Stimulated activated memory B cell treated with anti-CD40 and anti-IgM and Interleukin-4, amounts not matched to agents 10 μg/mL and 1 μg/mL and 100 μg/mL, for 72 hours (primary cell): ENCODE measurements at regions not wholly inside any gene's neighbourhood (a gene's known extent, or its start where the extent isn't known, plus 50 kb on each side); places are given as distances from the start of the nearest gene placed in this dataset.

ENCODE experiments used
- ATAC-seq: fragments of 150-1000 bp; cut with Tn5 transposase; 2 replicates; pipeline ENCODE4 v1.10.0; 2021
- H3K27ac Mint-ChIP-seq: one replicate; pipeline ENCODE4 v1.8.0; 2022; ENCODE audit warnings: mild to moderate bottlenecking, mixed read lengths
- H3K27me3 Mint-ChIP-seq: one replicate; pipeline ENCODE4 v1.8.0; 2022; ENCODE audit warnings: mixed read lengths
- H3K36me3 Mint-ChIP-seq: one replicate; pipeline ENCODE4 v1.8.0; 2022; ENCODE audit warnings: mixed read lengths
- H3K4me1 Mint-ChIP-seq: one replicate; pipeline ENCODE4 v1.8.0; 2022; ENCODE audit warnings: mixed read lengths
- H3K4me3 Mint-ChIP-seq: one replicate; pipeline ENCODE4 v1.8.0; 2022; ENCODE audit warnings: mild to moderate bottlenecking, moderate library complexity, mixed read lengths
- H3K9me3 Mint-ChIP-seq: one replicate; pipeline ENCODE4 v1.8.0; 2022; ENCODE audit warnings: mixed read lengths

- H3K27ac Mint-ChIP-seq = no peak overlapping the region
- peaks cover 3% of the 10 kb centered on the region for H3K9me3 Mint-ChIP-seq
- H3K27me3 Mint-ChIP-seq = no peaks in the 10 kb centered on the region
- H3K36me3 Mint-ChIP-seq = no peaks in the 10 kb centered on the region
- H3K4me1 Mint-ChIP-seq = no peaks in the 10 kb centered on the region
- no peak overlapping the region for H3K4me3 Mint-ChIP-seq
- no peak for ATAC-seq
Measured at GRCh38 chr16:26649381-26650045, 417.2 kb upstream of the C16orf82 start.

- Mint-ChIP-seq H3K27ac (no peak overlapping the region), H3K4me1 (no peaks in the 10 kb centered on the region), H3K4me3 (no peak overlapping the region), H3K9me3 (peaks cover 6% of the 10 kb centered on the region), H3K36me3 (no peaks in the 10 kb centered on the region), H3K27me3 (no peaks in the 10 kb centered on the region)
- no peak for ATAC-seq
Measured at GRCh38 chr16:26651464-26651863, 415.3 kb upstream of the C16orf82 start.

- ATAC-seq = no peak
- no peak overlapping the region for H3K4me3 Mint-ChIP-seq
- no peak overlapping the region for H3K27ac Mint-ChIP-seq
- no peaks in the 10 kb centered on the region for H3K36me3 Mint-ChIP-seq
- peaks cover 9% of the 10 kb centered on the region for H3K9me3 Mint-ChIP-seq
- H3K4me1 Mint-ChIP-seq = no peaks in the 10 kb centered on the region
- H3K27me3 Mint-ChIP-seq = no peaks in the 10 kb centered on the region
Measured at GRCh38 chr16:26651884-26652283, 414.8 kb upstream of the C16orf82 start.

- Mint-ChIP-seq H3K36me3 (no peaks in the 10 kb centered on the region), H3K4me1 (no peaks in the 10 kb centered on the region), H3K27ac (no peak overlapping the region), H3K9me3 (peaks cover 9% of the 10 kb centered on the region), H3K27me3 (peaks cover 6% of the 10 kb centered on the region), H3K4me3 (no peak overlapping the region)
- ATAC-seq = no peak
Measured at GRCh38 chr16:26658486-26658885, 408.2 kb upstream of the C16orf82 start.

DNA sequence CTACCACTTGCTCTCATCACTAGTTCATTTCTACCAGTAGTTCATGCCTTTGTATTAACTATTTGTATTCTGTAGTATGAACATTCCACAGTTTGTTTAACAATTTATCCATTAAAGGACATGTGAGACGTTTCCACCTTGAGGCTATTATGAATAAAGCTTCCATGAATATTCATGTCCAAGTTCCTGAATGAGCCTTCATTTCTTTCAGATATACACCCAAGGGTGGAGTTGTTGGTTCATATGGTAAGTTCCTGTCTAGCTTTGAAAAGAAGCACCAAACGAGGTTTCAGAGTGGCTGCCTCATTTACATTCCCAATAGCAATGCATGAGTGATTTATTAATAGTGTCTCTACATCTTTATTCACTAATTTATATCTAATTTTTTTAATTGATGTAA is 407.8 kb upstream of the C16orf82 start:
- no peak for ATAC-seq
- Mint-ChIP-seq H3K4me3 (no peak overlapping the region), H3K36me3 (no peaks in the 10 kb centered on the region), H3K4me1 (no peaks in the 10 kb centered on the region), H3K9me3 (peaks cover 9% of the 10 kb centered on the region), H3K27ac (no peak overlapping the region), H3K27me3 (peaks cover 10% of the 10 kb centered on the region)

DNA sequence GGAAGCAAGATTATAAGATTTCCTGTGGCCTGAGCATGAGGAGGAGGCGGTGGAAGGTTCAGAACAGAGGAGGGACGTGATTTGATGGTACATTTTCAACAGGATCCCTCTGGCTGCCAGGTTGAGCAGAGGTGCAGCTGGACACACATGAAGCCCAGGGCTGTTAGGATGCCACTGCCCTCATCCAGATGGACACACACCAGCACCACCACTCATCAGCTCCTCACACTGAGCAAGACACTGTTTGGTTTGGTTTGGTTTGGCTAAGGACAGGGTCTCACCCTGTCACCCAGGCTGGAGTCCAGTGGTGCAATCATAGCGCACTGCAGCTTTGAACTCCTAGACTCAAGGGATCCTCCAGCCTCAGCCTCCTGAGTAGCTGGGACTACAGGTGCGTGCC is 402.6 kb upstream of the C16orf82 start:
- ATAC-seq = no peak
- H3K9me3 Mint-ChIP-seq = peaks cover 2% of the 10 kb centered on the region
- no peak overlapping the region for H3K4me3 Mint-ChIP-seq
- H3K27ac Mint-ChIP-seq = no peak overlapping the region
- H3K36me3 Mint-ChIP-seq = no peaks in the 10 kb centered on the region
- H3K4me1 Mint-ChIP-seq = no peaks in the 10 kb centered on the region
- H3K27me3 Mint-ChIP-seq = peaks cover 13% of the 10 kb centered on the region

DNA sequence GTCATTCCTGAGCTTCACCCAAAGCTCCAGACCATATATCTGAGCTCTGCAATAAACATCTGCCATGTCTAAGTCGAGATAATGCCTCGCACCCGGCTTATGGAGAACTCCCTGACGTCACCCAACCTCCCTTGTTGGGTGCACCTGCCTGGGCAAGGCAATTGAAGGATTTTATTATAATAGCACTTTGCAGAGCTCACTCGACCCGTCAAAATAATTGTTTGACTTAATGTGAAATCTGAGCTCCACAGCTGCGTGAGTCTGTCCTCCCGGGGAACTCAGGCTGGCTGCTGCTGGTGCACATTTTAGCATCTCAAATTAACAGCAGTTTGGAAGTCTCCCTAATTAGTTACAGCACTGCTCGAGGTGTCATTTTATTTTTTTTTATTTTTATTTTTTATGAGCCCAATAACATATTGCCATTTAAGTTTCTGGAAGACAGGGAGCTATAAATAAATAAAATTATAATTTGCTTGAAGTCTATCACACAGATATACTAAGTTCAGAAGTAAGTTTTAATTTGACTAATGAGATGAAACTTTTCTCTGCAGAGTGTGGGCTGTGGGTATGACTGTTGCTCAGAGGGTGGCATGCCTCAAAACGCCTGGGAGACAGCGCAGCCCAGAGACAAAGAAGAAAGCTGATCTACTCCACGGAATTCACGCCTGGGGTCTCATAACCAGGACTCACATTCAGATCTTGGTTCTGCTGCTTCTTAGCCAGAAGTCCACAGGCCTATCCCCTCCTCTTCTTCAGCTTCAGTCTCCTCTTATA is 401.4 kb upstream of the C16orf82 start:
- H3K27ac Mint-ChIP-seq = no peak overlapping the region
- peaks cover 2% of the 10 kb centered on the region for H3K9me3 Mint-ChIP-seq
- H3K4me3 Mint-ChIP-seq = no peak overlapping the region
- H3K4me1 Mint-ChIP-seq = no peaks in the 10 kb centered on the region
- peaks cover 13% of the 10 kb centered on the region for H3K27me3 Mint-ChIP-seq
- ATAC-seq = no peak
- no peaks in the 10 kb centered on the region for H3K36me3 Mint-ChIP-seq

- Mint-ChIP-seq H3K9me3 (peaks cover 2% of the 10 kb centered on the region), H3K36me3 (no peaks in the 10 kb centered on the region), H3K27me3 (peaks cover 13% of the 10 kb centered on the region), H3K4me3 (no peak overlapping the region), H3K27ac (no peak overlapping the region), H3K4me1 (no peaks in the 10 kb centered on the region)
- no peak for ATAC-seq
Measured at GRCh38 chr16:26666486-26666885, 400.2 kb upstream of the C16orf82 start.

DNA sequence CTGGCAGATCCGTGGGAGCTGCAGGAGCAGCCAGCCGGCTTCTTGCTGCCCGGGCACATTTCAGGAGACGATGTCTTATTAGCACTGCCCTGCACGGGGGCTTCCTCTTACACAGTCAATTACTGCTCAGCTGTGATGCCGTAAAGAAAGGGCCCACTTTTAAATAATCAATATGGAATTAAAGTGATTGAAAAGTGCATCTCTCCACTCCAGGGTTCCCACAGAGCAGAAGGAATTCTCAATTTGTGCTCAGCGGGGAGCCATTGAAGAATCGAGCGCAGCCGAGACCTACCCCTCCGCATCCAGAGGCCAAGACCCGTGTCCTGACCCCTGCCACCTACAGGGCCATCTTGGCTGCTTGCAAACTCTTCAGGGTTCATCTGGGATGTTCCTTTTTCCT is 399.4 kb upstream of the C16orf82 start:
- H3K9me3 Mint-ChIP-seq = peaks cover 2% of the 10 kb centered on the region
- no peak for ATAC-seq
- no peak overlapping the region for H3K27ac Mint-ChIP-seq
- no peak overlapping the region for H3K4me3 Mint-ChIP-seq
- H3K27me3 Mint-ChIP-seq = peaks cover 13% of the 10 kb centered on the region
- no peaks in the 10 kb centered on the region for H3K36me3 Mint-ChIP-seq
- no peaks in the 10 kb centered on the region for H3K4me1 Mint-ChIP-seq

DNA sequence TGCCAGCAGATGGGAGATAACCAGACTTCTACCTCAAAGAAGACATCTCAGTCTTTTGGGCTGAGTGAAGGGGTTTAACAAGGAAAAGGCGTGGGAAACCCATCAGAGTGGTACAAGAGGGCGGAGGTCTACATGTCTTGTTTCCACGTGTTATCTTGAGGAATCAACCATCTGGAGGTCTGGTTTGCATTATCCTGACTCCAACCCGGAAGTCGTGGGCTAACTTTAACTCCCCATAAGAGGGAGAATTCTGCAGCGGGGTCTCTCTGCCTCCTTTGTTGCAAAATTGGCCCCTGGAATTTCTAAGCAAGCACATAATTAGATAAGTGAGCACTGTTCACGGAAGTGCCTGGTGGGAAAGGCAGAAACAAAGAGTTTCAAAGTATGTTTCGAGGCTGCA is 398.7 kb upstream of the C16orf82 start:
- no peaks in the 10 kb centered on the region for H3K36me3 Mint-ChIP-seq
- H3K4me3 Mint-ChIP-seq = no peak overlapping the region
- no peak overlapping the region for H3K27ac Mint-ChIP-seq
- no peak for ATAC-seq
- peaks cover 2% of the 10 kb centered on the region for H3K9me3 Mint-ChIP-seq
- H3K27me3 Mint-ChIP-seq = peaks cover 11% of the 10 kb centered on the region
- H3K4me1 Mint-ChIP-seq = no peaks in the 10 kb centered on the region

GRCh38 chr16:26672206-26672605 is 394.5 kb upstream of the C16orf82 start:
- Mint-ChIP-seq H3K4me1 (no peaks in the 10 kb centered on the region), H3K27me3 (no peaks in the 10 kb centered on the region), H3K4me3 (no peak overlapping the region), H3K36me3 (no peaks in the 10 kb centered on the region), H3K27ac (no peak overlapping the region), H3K9me3 (peaks cover 4% of the 10 kb centered on the region)
- no peak for ATAC-seq

DNA sequence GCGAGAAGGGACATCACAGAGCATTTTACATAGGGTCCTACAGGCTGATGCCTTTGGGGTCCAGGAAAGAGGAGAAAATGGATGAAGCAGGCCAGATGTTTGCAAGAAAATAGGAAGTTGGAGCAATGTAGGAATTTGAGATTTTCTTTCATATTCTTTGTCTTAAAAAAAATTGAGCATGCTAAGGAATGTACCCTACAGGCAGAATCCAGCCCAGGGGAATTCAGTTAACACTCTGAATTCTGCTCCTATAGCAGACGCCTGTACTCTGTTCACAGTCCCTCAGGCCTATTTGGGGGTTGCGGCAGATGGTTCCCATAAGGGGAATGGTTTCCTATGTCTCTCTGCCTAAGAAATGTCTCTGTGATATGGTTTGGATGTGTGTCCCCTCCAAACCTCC is 393.7 kb upstream of the C16orf82 start:
- H3K27ac Mint-ChIP-seq = no peak overlapping the region
- no peaks in the 10 kb centered on the region for H3K27me3 Mint-ChIP-seq
- H3K4me3 Mint-ChIP-seq = no peak overlapping the region
- H3K9me3 Mint-ChIP-seq = peaks cover 4% of the 10 kb centered on the region
- H3K36me3 Mint-ChIP-seq = no peaks in the 10 kb centered on the region
- no peaks in the 10 kb centered on the region for H3K4me1 Mint-ChIP-seq
- ATAC-seq = no peak

DNA sequence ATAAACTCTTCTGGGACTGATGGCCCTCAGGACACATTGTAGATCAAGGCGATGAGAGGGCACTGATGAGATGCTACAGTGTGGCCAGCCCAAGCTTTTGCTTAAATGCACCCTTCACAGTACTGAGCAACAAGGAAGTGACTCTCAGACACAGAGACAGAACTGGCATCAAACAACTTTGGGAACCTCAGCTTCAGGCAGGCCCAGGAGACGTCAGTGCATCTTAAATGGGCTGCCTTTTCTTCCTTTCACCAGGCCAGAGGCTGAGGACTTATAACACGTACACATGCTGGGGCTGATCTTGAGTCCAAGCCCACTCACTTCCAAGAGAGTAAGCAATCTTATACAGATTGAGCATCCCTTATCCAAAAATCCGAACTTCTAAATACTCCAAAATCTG is 386.1 kb upstream of the C16orf82 start:
- no peak for ATAC-seq
- no peaks in the 10 kb centered on the region for H3K9me3 Mint-ChIP-seq
- no peaks in the 10 kb centered on the region for H3K36me3 Mint-ChIP-seq
- H3K4me1 Mint-ChIP-seq = no peaks in the 10 kb centered on the region
- no peak overlapping the region for H3K4me3 Mint-ChIP-seq
- no peak overlapping the region for H3K27ac Mint-ChIP-seq
- H3K27me3 Mint-ChIP-seq = no peaks in the 10 kb centered on the region

- H3K9me3 Mint-ChIP-seq = peaks cover 5% of the 10 kb centered on the region
- H3K36me3 Mint-ChIP-seq = no peaks in the 10 kb centered on the region
- H3K4me1 Mint-ChIP-seq = no peaks in the 10 kb centered on the region
- H3K27me3 Mint-ChIP-seq = no peaks in the 10 kb centered on the region
- H3K27ac Mint-ChIP-seq = no peak overlapping the region
- H3K4me3 Mint-ChIP-seq = no peak overlapping the region
- ATAC-seq = no peak
Measured at GRCh38 chr16:26688105-26688504, 378.6 kb upstream of the C16orf82 start.

DNA sequence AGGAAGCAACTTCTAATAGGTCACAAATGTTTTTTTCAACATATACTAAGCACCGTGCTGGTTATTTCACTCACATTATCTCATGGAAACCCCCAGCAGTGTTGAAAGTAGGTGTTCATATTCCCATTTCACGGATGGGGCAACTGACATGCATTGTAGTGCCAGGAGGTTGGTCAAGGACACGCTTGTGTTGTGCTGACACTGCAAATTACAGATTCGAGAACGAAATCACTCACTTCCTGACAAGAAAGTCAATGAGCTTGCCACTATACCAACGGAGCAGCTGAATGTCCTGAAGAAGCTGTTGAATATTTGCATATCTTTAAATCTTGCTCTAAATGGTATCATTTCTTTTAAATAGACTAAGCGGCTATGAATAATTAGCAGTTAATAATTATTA is 378.0 kb upstream of the C16orf82 start:
- H3K4me1 Mint-ChIP-seq = no peaks in the 10 kb centered on the region
- ATAC-seq = no peak
- peaks cover 5% of the 10 kb centered on the region for H3K9me3 Mint-ChIP-seq
- H3K27ac Mint-ChIP-seq = no peak overlapping the region
- H3K4me3 Mint-ChIP-seq = no peak overlapping the region
- H3K36me3 Mint-ChIP-seq = no peaks in the 10 kb centered on the region
- no peaks in the 10 kb centered on the region for H3K27me3 Mint-ChIP-seq

DNA sequence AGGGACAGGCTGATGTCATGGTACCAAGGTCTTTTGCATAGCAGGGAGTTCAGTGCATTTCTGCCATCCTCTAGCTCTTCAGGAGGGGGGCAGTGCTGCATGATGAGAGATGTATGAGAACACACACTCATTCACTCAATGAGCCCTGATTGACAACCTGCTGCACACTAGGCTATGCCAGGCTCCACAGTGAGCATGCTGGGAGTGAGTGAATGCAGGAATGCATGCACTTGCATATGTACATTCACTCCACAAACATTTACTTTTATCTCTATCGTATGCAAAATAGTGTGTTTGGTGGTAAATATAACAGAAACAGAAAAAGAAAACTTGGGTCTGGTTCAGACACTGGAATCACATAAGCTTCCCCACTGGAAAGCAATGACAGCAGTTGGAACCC is 374.1 kb upstream of the C16orf82 start:
- Mint-ChIP-seq H3K4me1 (no peaks in the 10 kb centered on the region), H3K27me3 (no peaks in the 10 kb centered on the region), H3K4me3 (no peak overlapping the region), H3K9me3 (peaks cover 10% of the 10 kb centered on the region), H3K36me3 (no peaks in the 10 kb centered on the region), H3K27ac (no peak overlapping the region)
- ATAC-seq = no peak
